ENCODE measurements at regions not wholly inside any gene's neighbourhood (a gene's known extent, or its start where the extent isn't known, plus 50 kb on each side); places are given as distances from the start of the nearest gene placed in this dataset.

GRCh38 chr4:125398263-125399002 is 83.7 kb downstream of the FAT4 start:
- TF ChIP-seq CTCF (IDR thresholded peaks at IDR 0.05) (no peak), EP300 (IDR thresholded peaks at IDR 0.05) (no peak), POLR2AphosphoS5 (IDR thresholded peaks at IDR 0.05) (no peak)
